OCI-LY1 (cell line): ENCODE measurements at regions not wholly inside any gene's neighbourhood (a gene's known extent, or its start where the extent isn't known, plus 50 kb on each side); places are given as distances from the start of the nearest gene placed in this dataset.

Source experiments
- CTCF ChIP-seq: fragments of 200-600 bp; sonication (generic), shearing (Covaris generic); IDR thresholded peaks from 2 replicates; pipeline ENCODE4 v1.5.1; 2017; ENCODE audit warnings: mild to moderate bottlenecking, antibody characterized with exemption, low read length, moderate library complexity, mixed read lengths
- EZH2 ChIP-seq: fragments of 200-600 bp; sonication (generic), shearing (Covaris generic); IDR thresholded peaks from 2 replicates; pipeline ENCODE4 v1.8.0; 2017; ENCODE audit warnings: borderline replicate concordance, mixed run types, mild to moderate bottlenecking, antibody characterized with exemption, low read length, moderate library complexity, mixed read lengths

GRCh38 chr17:79216826-79217225 lies 142.2 kb downstream of the ENGASE start:
- TF ChIP-seq CTCF (no peak), EZH2 (no peak)
